ENCODE measurements at regions not wholly inside any gene's neighbourhood (a gene's known extent, or its start where the extent isn't known, plus 50 kb on each side); places are given as distances from the start of the nearest gene placed in this dataset.
"Not testable (repeated sequence)": the region's sequence is repeated elsewhere in the genome, so short reads cannot be mapped to it uniquely, and the experiment has no call there.

GRCh38 chr19:28171983-28172382 is 1041.0 kb downstream of the UQCRFS1 start:
- no peak for DNase-seq

GRCh38 chr19:28170066-28170465 is 1042.9 kb downstream of the UQCRFS1 start:
- no peak for DNase-seq

DNA sequence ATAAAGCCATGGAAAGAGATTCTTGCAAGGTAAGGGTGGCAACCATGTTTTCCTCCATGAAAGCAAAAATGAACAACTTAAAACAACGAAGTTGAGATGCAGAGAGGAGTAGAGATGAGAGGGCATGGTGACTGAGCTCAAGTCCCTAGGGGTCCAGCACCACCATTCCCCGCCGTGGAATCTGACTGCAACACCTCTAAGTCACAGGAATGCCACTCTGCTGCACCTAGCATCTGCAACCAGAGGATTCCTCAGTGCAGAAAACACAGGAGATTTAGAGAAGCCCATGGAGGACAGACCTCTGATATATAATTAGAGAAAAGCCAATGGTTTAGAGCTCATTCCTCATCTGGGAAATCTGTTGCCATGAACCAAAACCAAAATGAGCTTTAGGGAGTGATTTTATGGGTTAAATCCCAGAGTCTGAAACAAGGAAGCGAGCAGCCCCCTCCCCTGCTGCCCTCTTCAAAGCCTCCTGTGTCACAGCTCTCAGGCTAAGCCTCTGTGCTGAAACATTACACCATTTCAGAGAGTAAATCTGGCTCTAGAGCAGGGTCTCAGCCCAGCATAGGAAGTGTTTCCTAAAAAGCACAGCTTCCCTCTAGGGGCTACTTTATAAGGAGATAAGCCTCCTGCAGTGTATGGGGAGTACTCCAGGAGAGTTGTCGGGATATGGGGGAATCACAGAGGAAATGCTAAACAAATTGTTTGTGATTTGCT is 1043.6 kb downstream of the UQCRFS1 start:
- no peak for DNase-seq

DNA sequence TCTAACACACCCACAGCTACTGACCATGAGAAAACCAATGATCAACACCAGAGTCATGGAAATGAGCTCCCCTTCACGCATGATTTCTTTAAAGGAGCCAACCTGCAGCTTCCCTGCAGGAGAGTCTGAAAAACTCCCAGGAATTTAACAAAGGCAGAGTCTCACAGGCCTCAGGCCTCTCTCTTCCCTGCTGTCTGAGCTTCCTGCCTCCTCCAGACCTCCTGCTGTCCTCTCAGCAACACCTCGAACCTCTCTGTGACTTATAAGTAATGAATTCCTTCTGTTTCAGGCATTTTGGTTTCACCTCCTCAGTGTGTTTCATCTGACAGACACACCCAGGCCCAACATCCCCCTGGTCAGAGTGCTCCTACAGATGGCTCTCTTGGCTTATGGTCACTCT is 1044.4 kb downstream of the UQCRFS1 start:
- DNase-seq: no peak

GRCh38 chr19:28166025-28166424 is 1046.9 kb downstream of the UQCRFS1 start:
- no peak for DNase-seq

DNA sequence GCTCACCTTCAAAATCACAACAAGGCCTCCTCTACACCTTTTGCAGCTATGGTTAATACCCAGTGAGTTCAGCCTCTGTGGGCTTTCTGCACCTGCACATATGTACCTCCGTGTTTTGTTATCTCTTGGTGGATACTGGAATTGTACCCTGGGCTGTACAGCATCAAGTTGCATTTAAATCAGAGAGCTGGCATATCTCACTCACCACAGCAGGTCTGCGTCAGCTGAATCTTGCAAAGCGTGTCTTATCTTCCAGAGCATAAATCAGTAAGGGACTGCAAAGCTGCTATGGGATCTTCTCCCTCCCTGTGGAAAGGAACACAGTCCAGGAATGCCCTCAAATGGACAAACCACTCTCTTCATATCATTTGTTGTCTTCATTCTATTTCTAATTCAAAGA is 1048.7 kb downstream of the UQCRFS1 start:
- no peak for DNase-seq

DNA sequence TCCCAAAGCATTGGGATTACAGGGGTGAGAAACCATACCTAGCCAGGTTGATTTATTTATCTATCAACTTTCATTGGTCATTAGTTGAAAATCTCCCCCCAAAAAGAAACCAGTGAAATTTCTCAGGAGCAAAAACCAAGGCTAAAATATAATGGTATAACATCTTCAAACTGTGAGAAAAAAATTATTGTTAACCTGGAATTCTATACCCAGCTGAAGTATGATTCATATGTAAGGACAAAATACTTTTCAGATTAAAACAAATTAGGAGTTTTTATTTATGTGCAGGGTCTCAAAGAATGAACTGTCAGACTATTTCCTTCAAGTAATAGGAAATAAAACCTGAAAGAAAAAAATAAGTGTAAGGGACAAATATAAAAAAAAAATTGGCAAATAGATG is 1053.9 kb downstream of the UQCRFS1 start:
- DNase-seq: no peak

GRCh38 chr19:28155265-28155664 is 1057.7 kb downstream of the UQCRFS1 start:
- DNase-seq: no peak

DNA sequence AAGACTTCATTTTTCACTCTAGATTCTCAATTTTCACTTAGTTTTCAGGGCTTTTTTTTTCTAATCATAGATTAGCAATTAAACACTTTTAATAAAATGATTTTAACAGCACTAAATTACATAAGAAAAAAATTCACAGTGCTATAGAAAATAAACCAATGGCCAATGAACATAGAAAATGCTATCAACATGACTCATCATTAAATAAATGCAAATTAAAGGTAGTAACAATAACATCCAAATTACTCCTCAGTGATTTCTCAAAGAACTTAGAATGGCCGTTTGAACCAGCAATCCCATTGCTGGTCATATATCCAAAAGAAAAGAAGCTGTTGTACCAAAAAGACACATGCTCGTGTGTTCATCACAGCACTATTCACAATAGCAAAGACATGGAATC is 1058.9 kb downstream of the UQCRFS1 start:
- no peak for DNase-seq

DNA sequence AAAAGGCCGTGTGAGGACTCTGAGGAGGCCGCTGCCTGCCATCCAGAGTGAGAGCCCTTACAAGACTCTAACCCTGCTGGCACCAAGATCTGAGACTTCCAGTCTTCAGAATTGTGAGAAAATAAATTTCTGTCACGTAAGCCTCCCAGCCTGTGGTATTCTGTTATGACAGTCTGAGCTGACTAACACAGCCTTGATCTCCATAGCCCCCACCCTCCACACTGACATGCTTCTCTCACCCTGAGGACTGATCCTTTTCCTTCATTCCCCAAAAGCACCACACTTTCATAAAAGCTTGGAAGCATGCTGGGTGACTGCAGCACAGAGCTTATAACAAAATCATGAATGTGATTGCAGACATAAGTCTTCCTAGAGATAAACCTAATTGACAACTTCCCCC is 1059.8 kb downstream of the UQCRFS1 start:
- DNase-seq: no peak

DNA sequence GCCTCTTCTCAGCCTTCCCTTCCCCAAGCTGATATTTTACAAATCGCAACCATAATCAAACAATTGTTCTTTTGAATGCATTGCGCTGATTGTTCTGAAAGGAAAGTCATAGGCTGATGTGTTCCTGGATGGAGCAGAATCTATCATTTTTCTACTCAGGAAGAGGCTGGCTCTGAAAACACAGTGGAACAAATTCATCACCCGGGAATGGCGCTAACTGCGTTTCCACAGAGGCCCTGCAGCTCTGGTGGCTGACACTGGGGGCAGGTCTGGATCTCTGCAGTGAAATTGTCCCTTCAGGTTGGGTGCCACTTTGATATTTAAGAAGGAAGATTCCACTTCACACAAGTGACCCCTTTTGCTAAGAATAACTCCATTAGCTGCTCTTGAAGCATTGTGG is 1060.8 kb downstream of the UQCRFS1 start:
- DNase-seq: no peak

- no peak for DNase-seq
These were observed 1062.8 kb downstream of the UQCRFS1 start for GRCh38 chr19:28150129-28150528.

DNA sequence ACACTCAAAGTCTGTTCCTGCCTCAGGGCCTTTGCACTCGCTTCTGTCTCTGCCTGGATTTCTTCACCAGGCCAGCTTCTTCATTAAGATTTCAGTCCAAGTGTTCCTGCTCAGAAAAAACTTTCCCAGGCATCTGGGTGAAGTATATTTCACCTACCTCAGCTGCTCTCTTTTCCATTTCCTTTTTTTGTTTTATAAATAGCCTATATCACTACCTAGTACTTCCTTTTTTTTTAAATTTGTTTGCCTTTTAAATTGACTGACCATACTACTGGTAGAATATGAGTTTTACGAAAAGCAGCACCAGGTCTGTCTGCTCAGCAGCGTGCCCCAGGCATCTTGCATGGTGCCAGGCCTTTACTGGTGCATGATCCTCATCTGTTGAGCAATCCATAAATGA is 1064.4 kb downstream of the UQCRFS1 start:
- DNase-seq: no peak

DNA sequence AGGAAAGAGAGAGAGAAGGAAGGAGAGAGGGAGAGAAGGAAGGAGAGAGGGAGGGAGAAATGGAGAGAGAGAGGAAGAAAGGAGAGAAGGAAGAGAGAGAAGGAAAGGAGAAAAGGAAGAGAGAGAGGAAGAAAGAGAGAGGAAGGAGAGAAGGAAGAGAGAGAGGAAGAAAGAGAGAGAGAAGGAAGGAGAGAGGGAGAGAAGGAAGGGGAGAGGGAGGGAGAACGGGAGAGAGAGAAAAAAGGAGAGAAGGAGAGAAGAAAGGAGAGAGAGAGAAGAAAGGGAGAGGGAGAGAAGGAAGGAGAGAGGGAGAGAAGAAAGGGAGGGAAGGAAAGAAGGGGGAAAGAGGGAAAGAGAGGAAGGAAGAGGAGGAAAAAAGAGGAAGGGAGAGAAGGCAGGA is 1070.7 kb downstream of the UQCRFS1 start:
- no peak for DNase-seq

- no peak for DNase-seq
These were observed 1072.8 kb downstream of the UQCRFS1 start for GRCh38 chr19:28140201-28140600.

- no peak for DNase-seq
These were observed 1075.2 kb downstream of the UQCRFS1 start for GRCh38 chr19:28137772-28138171.

GRCh38 chr19:28136796-28137195 is 1076.2 kb downstream of the UQCRFS1 start:
- no peak for DNase-seq

DNA sequence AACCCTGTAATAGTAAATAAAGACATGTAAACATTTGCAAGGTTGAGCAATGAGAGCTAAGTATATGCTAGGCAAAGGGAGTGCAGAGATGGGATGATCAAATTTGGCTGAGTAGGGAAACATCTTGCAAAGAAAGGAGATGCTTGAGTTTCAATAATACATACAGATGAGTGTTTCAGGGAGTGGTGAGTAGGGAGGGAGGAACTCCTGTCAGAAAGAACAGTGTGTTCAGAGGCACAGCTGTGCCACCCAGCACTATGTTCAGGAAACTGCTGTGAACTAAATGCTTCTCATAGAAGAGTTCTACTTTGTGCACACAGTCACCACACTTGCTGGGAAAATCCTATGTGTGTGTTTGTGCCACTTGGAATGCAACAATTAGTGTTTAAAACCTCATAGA is 1077.1 kb downstream of the UQCRFS1 start:
- DNase-seq: no peak

GRCh38 chr19:28134311-28134710 is 1078.6 kb downstream of the UQCRFS1 start:
- DNase-seq: no peak

- DNase-seq: not testable (repeated sequence)
These were observed 1082.1 kb downstream of the UQCRFS1 start for GRCh38 chr19:28130881-28131280.

DNA sequence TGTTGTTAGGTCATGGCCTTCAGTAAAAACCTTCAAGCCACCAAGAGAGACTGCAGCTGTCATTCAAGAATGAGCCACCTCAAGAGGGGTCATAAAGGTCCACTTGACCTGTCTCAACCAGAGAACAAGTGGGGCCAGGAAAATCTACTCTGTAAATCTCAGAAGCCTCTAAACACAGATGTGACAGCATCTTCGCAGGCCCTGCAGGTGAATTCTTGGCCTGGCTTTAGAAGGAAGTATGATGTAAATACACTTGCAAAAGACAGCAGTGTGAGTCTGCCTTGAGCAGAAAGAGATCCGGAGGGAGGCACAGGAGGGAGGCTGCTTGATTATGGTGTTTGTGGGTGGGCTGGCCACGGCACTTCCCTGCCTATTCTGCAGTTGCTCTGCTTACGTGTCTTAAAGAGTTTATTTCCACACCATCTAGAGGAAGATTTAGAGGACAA is 1082.9 kb downstream of the UQCRFS1 start:
- no peak for DNase-seq

DNA sequence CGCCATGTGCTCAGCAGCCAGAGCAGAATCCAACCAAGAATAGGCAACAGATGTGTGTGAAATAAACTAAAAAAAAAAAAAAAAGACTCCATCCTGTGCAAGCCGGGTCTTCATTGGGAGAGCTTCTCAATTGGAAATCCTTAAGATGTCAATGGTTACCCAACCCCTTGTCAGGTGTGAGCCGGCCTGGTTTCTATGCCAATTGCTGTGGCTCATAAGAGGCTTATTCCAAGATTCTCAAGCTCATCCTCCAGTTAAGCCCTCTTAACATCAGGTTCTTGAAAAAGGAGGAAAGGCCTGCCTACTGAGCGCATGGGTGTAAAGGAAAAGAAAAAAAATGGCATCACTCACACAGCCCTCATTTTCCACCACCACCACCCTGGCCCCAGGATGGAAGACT is 1084.6 kb downstream of the UQCRFS1 start:
- no peak for DNase-seq

GRCh38 chr19:28126135-28126898 is 1086.6 kb downstream of the UQCRFS1 start:
- DNase-seq: no peak

DNA sequence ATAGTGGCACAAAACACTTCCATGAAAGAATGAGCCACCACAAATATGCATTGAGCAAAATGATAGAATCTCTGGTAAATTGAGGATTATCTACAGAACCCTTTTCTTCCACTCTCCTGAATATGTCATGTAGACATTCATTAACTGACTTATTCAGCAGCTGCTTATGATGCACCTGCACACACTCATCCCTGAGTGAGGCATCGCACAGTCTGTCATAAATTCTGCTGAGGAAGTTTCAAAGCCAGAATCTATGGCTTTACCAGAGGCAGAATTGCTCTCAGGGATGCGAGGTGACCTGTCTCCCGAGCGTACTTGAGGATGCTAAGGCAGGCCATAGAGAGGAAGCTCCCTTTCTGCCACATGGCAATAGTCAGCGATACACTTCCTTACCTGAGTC is 1090.2 kb downstream of the UQCRFS1 start:
- DNase-seq: no peak

DNA sequence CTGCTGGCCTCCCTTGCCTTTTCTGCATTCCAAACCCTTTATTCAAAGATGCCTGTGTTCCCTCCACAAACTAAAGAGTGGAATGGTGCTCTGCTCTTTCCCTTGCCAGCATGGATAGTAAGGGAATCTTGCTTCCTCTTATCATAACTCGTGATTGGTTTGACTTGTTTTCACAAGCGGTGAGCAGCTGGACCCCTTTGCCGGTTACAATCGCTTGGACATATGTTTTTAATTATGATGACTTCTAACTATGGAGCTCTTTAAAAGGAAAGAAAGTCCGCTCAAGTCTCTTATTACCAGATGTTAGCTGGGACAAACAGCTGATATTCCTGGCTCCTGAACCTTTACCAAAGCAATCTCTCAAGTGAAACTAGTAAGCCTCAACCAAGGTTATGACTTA is 1094.7 kb downstream of the UQCRFS1 start:
- no peak for DNase-seq
